Upper lobe of left lung (tissue), 4 donors: ENCODE measurements at regions not wholly inside any gene's neighbourhood (a gene's known extent, or its start where the extent isn't known, plus 50 kb on each side); places are given as distances from the start of the nearest gene placed in this dataset.

Experiments used
- POLR2A ChIP-seq, 4 donors: fragments of 450-650 bp; IDR thresholded peaks; one replicate each; pipeline ENCODE4 v1.5.1; 2016 to 2017; ENCODE audit warnings: antibody characterized with exemption in 4 of 4, mild to moderate bottlenecking in 2 of 4
- POLR2AphosphoS5 ChIP-seq, 2 donors: sonication (generic); formaldehyde crosslinking; IDR thresholded peaks; one replicate each; pipeline ENCODE4 v1.5.1; 2017; ENCODE audit warnings: antibody characterized with exemption in 2 of 2

DNA sequence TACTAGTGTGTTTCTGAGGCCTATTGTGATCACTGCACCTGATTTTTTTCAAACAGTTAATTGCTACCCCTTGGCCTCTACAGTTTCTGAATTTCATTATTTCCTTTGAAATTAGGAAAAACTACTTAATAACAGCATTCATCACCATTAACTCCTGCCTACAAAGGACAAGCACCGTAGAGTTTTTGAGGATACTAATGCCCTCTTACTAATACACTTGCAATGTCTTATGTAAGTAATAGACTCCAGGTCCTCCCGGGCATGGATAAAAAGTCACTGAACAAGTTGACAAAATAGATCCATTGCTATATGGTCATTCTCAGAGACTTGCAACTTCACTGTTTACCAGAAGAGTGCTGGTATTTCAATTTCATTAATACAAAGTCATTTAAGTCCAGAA is 1172.5 kb downstream of the CDH12 start:
- no peak for TF ChIP-seq POLR2A (IDR thresholded peaks at IDR 0.05)
- TF ChIP-seq POLR2AphosphoS5 (IDR thresholded peaks at IDR 0.05) = no peak
